Mesodermal cell (in vitro differentiated cells): ENCODE measurements at regions not wholly inside any gene's neighbourhood (a gene's known extent, or its start where the extent isn't known, plus 50 kb on each side); places are given as distances from the start of the nearest gene placed in this dataset.

Experiments used
- H3K27ac ChIP-seq: 2 replicates; pipeline ENCODE4 v1.7.0; 2013; ENCODE audit warnings: mild to moderate bottlenecking, low read depth, low read length, moderate library complexity; ENCODE audit not compliant: severe bottlenecking
- H3K36me3 ChIP-seq: 2 replicates; pipeline ENCODE4 v1.7.1; 2013; ENCODE audit warnings: mild to moderate bottlenecking, low read length, moderate library complexity; ENCODE audit not compliant: control insufficient read depth, insufficient read depth
- H3K4me1 ChIP-seq: one replicate; pipeline ENCODE4 v1.7.1; 2013; ENCODE audit warnings: mild to moderate bottlenecking, low read length; ENCODE audit not compliant: insufficient read depth, control insufficient read depth, poor library complexity, severe bottlenecking
- H3K4me3 ChIP-seq: 2 replicates; pipeline ENCODE4 v1.7.0; 2013; ENCODE audit warnings: low read length, control low read depth, mild to moderate bottlenecking; ENCODE audit not compliant: insufficient read depth, poor library complexity, severe bottlenecking; ENCODE audit errors: extremely low read depth
- H3K9me3 ChIP-seq: 2 replicates; pipeline ENCODE4 v1.7.1; 2013; ENCODE audit warnings: mild to moderate bottlenecking, low read length, moderate library complexity; ENCODE audit not compliant: control insufficient read depth
- WGBS, 2 experiments: methylation state at CpG; one replicate each; pipeline ENCODE4 v1.1.5; 2013; ENCODE audit warnings: missing lambda C conversion rate in 2 of 2; ENCODE audit not compliant: insufficient coverage in 2 of 2; 5-methylcytosine and 5-hydroxymethylcytosine counted together

GRCh38 chr10:1814556-1814955, 77.2 kb upstream of the ADARB2 start:
- Histone ChIP-seq H3K4me1 (no peaks in the 10 kb centered on the region), H3K4me3 (no peak overlapping the region), H3K9me3 (no peaks in the 10 kb centered on the region), H3K36me3 (no peaks in the 10 kb centered on the region), H3K27ac (no peak overlapping the region)
- no CpG with 5 or more reads among the region's 1 CpG for WGBS, 2 experiments

GRCh38 chr10:1809139-1809741, 71.9 kb upstream of the ADARB2 start:
- no peaks in the 10 kb centered on the region for H3K4me1 ChIP-seq
- no peak overlapping the region for H3K27ac ChIP-seq
- WGBS, 2 experiments = 91 to 99% methylated on average over 20 to 22 of the region's 27 CpGs
- no peaks in the 10 kb centered on the region for H3K36me3 ChIP-seq
- H3K4me3 ChIP-seq = no peak overlapping the region
- no peaks in the 10 kb centered on the region for H3K9me3 ChIP-seq

- WGBS, 2 experiments = 91 to 92% methylated on average over 5 to 24 of the region's 25 CpGs
- no peaks in the 10 kb centered on the region for H3K9me3 ChIP-seq
- no peak overlapping the region for H3K4me3 ChIP-seq
- no peaks in the 10 kb centered on the region for H3K4me1 ChIP-seq
- H3K36me3 ChIP-seq = no peaks in the 10 kb centered on the region
- no peak overlapping the region for H3K27ac ChIP-seq
Observed at GRCh38 chr10:1807924-1808323, 70.6 kb upstream of the ADARB2 start.

GRCh38 chr10:1807196-1807595, 69.9 kb upstream of the ADARB2 start:
- WGBS, 2 experiments = 78 to 88% methylated on average over 4 to 9 of the region's 9 CpGs
- Histone ChIP-seq H3K27ac (no peak overlapping the region), H3K36me3 (no peaks in the 10 kb centered on the region), H3K4me3 (no peak overlapping the region), H3K4me1 (no peaks in the 10 kb centered on the region), H3K9me3 (no peaks in the 10 kb centered on the region)

GRCh38 chr10:1802413-1802812, 65.1 kb upstream of the ADARB2 start:
- H3K9me3 ChIP-seq = no peaks in the 10 kb centered on the region
- H3K27ac ChIP-seq = no peak overlapping the region
- H3K4me3 ChIP-seq = no peak overlapping the region
- no peaks in the 10 kb centered on the region for H3K36me3 ChIP-seq
- H3K4me1 ChIP-seq = no peaks in the 10 kb centered on the region
- 85 to 100% methylated on average over 1 to 2 of the region's 2 CpGs for WGBS, 2 experiments

- 75 to 83% methylated on average over 5 of the region's 9 CpGs for WGBS, 2 experiments
- Histone ChIP-seq H3K36me3 (no peaks in the 10 kb centered on the region), H3K4me1 (no peaks in the 10 kb centered on the region), H3K27ac (no peak overlapping the region), H3K4me3 (no peak overlapping the region), H3K9me3 (no peaks in the 10 kb centered on the region)
Observed at GRCh38 chr10:1788401-1788800, 51.1 kb upstream of the ADARB2 start.
